GM06990 (cell line): ENCODE measurements at regions not wholly inside any gene's neighbourhood (a gene's known extent, or its start where the extent isn't known, plus 50 kb on each side); places are given as distances from the start of the nearest gene placed in this dataset.

ENCODE experiments used
- DNase-seq: peaks from one replicate; pipeline ENCODE4 v3.0.0-alpha.2; 2011; ENCODE audit not compliant: insufficient read length; ENCODE audit errors: extremely low read depth
- H3K27me3 ChIP-seq: replicated peaks from 2 replicates; pipeline ENCODE4 v1.6.0; 2011; ENCODE audit warnings: low read length; ENCODE audit not compliant: control insufficient read depth, insufficient read depth
- H3K36me3 ChIP-seq: 2 replicates; pipeline ENCODE4 v1.5.1; 2011; ENCODE audit warnings: low read length; ENCODE audit not compliant: control insufficient read depth, insufficient read depth
- H3K4me3 ChIP-seq: replicated peaks from 2 replicates; pipeline ENCODE4 v1.5.1; 2011; ENCODE audit warnings: low read depth, mild to moderate bottlenecking, control low read depth, low read length
- CTCF ChIP-seq: IDR thresholded peaks from 2 replicates; pipeline ENCODE4 v1.5.1; 2011; ENCODE audit warnings: low read length, control low read depth, mild to moderate bottlenecking, inconsistent platforms; ENCODE audit not compliant: insufficient read depth, poor library complexity, severe bottlenecking

DNA sequence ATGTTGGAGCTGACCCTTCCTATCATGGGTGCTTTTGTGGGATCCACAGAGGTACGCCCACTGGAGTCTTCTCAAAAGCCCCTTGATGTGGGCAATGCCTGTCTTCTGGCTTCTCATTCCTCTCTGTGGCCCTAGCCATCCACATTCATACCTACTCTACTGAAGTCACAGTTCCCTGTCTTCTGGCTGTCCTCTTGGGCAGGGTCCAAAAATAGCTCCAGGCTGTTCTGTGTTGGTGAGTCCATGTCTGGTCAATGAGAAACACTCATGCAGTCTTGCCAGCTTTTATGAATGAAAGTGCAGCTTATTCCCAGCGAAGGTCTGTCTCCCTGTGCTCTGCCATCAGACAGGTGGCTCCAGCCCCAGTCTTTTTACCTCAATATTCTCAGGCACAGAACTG is 135.9 kb upstream of the MDM1 start:
- DNase-seq, result no peak
- Histone ChIP-seq H3K27me3 (no peaks in the 10 kb centered on the region), H3K36me3 (no peaks in the 10 kb centered on the region), H3K4me3 (no peak overlapping the region)
- no peak for TF ChIP-seq CTCF

DNA sequence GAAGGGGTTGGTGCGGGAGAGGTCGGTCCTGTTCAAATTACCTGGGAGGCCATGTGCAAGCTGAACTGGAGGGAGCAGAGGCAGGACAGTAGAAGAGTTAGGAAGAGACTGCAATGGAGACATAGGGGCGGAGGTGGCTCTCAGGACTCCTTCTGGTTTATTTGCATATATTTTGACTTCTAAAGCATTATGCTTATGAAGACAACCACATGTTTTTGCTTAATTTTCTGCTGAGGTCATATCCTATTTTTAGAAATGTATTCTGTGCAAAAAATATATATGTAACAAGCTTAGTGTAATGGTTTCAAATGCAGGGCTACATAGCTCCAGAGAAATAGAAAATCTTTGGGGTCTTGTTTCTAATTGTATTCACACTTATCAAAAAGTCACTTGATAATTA is 137.0 kb upstream of the MDM1 start:
- TF ChIP-seq CTCF, result no peak
- no peak for DNase-seq
- Histone ChIP-seq H3K27me3 (no peaks in the 10 kb centered on the region), H3K4me3 (no peak overlapping the region), H3K36me3 (no peaks in the 10 kb centered on the region)

DNA sequence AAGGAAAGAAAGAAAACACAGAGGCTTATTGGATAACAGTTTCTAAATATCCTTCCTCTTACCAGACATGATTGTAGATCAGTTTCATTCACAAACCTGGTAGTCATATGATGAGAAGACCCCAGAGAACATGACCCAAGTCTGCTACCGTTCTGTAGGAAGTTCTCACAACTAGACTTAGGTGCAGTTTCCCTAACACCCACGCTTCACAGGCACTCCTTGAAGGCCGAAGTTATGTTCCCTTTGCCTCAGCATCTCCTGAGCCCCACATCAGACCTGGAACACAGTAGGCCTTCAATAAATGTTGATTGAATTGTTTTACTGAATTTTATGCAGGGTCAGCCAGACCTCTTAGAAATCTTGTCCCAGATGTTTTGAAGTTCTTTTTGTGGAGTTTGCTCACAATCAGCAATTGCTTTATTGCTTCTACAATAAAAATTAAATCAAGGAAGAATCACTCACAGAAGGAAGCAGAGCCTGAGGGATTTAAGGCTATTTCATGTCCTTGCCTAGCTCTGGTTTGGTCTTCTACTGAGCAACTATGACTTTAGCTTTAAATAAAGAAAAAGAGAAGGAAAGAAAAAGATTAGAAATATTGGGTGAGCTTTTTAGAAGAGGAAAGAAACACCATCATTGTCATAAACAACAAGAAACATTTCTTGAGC is 138.6 kb upstream of the MDM1 start:
- TF ChIP-seq CTCF, result no peak
- DNase-seq, result no peak

GRCh38 chr12:68474467-68475204 is 136.1 kb upstream of the RAP1B start:
- no peak for DNase-seq
- Histone ChIP-seq H3K27me3 (no peaks in the 10 kb centered on the region), H3K4me3 (no peak overlapping the region), H3K36me3 (no peaks in the 10 kb centered on the region)
- no peak for TF ChIP-seq CTCF

More for the DNA sequence above, 138.6 kb upstream of the MDM1 start:
- no peaks in the 10 kb centered on the region for H3K36me3 ChIP-seq
- no peak overlapping the region for H3K4me3 ChIP-seq
- H3K27me3 ChIP-seq, result no peaks in the 10 kb centered on the region

DNA sequence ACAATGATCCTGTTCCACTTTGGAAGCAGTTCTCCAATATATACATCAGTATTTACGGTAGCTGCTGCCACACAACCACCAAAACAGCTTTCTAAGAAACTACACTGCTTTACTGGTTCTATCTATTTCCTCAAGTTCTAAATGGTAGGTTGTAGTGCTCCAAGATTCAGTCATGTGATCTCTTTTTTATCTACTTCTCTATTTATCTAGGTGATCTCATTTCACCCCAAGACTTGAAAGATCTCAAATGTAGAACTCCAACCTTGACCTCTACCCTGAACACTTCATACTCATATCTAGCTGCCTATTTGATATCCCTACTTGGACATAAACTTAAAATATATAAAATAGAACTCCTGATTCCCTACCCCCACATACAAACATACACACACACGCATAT is 133.9 kb upstream of the RAP1B start:
- H3K4me3 ChIP-seq, result no peak overlapping the region
- no peaks in the 10 kb centered on the region for H3K27me3 ChIP-seq
- no peak for DNase-seq
- H3K36me3 ChIP-seq, result no peaks in the 10 kb centered on the region
- TF ChIP-seq CTCF, result no peak
